Testis (tissue), 2 donors: ENCODE measurements at regions not wholly inside any gene's neighbourhood (a gene's known extent, or its start where the extent isn't known, plus 50 kb on each side); places are given as distances from the start of the nearest gene placed in this dataset.
A peak's percentile ranks its signal among the peaks of the same experiment; 100 is the strongest.

ENCODE experiments used
- DNase-seq: peaks from one replicate; pipeline ENCODE4 v3.0.0-alpha.2; 2019
- H3K27ac ChIP-seq, 2 donors: fragments of 200-600 bp; sonication (generic); one replicate each; pipeline ENCODE4 v1.5.1; 2019
- H3K27me3 ChIP-seq: fragments of 200-600 bp; sonication (generic); one replicate; pipeline ENCODE4 v1.5.1; 2019
- H3K36me3 ChIP-seq: fragments of 200-600 bp; sonication (generic); one replicate; pipeline ENCODE4 v1.5.1; 2017; ENCODE audit warnings: low read depth; ENCODE audit errors: missing control alignments
- H3K4me1 ChIP-seq: fragments of 200-600 bp; sonication (generic); one replicate; pipeline ENCODE4 v1.5.1; 2019
- H3K4me3 ChIP-seq, 2 donors: fragments of 200-600 bp; sonication (generic); one replicate each; pipeline ENCODE4 v1.5.1; 2017 to 2019
- H3K9me3 ChIP-seq: fragments of 200-600 bp; sonication (generic); one replicate; pipeline ENCODE4 v1.5.1; 2017
- POLR2A ChIP-seq: fragments of 450-650 bp; IDR thresholded peaks from one replicate; pipeline ENCODE4 v1.6.1; 2017; ENCODE audit warnings: antibody characterized with exemption, mild to moderate bottlenecking, moderate library complexity
- WGBS, 2 donors: methylation state at CpG; one replicate each; pipeline ENCODE4 v1.1.5; 2018; 5-methylcytosine and 5-hydroxymethylcytosine counted together
- intact Hi-C: fragments of 100-400 bp; cut with DNase I; formaldehyde crosslinking; loops from one replicate; pipeline ENCODE4 v1.15.1; 2023; ENCODE audit warnings: low total_unique reads
- TF ChIP-seq, protein P1 (sequence below), 3 experiments: fragments of 450-650 bp in 2 of 3; fragments of 200-600 bp in 1 of 3; sonication (generic) in 1 of 3; IDR thresholded peaks; one replicate each; pipeline ENCODE4 v1.5.1; 2016 to 2019; ENCODE audit warnings: antibody characterized with exemption in 3 of 3, mild to moderate bottlenecking in 2 of 3, moderate library complexity in 1 of 3

DNA sequence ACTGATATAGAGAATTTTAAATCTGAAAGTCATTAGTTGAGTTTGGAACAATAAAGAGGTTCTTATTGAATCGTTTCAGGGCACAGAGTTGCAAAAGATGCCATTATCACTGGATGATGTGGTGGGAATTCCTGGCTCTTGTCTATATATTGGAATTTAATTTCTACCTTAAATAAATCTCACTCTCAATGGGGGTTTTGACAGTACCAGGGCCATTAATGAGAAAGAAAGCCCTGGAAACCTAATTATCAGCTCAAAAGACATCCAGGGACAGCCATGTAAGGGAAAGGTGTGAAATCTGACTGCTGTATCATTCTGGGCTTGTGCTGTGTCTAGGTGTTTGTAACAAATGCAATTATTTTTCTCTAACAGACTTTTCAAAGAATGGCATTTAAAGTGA lies 285.7 kb downstream of the TBL1XR1 start:
- no peak overlapping the region for H3K27ac ChIP-seq
- H3K4me1 ChIP-seq: no peaks in the 10 kb centered on the region
- TF ChIP-seq POLR2A: no peak
- TF ChIP-seq, protein P1, sequence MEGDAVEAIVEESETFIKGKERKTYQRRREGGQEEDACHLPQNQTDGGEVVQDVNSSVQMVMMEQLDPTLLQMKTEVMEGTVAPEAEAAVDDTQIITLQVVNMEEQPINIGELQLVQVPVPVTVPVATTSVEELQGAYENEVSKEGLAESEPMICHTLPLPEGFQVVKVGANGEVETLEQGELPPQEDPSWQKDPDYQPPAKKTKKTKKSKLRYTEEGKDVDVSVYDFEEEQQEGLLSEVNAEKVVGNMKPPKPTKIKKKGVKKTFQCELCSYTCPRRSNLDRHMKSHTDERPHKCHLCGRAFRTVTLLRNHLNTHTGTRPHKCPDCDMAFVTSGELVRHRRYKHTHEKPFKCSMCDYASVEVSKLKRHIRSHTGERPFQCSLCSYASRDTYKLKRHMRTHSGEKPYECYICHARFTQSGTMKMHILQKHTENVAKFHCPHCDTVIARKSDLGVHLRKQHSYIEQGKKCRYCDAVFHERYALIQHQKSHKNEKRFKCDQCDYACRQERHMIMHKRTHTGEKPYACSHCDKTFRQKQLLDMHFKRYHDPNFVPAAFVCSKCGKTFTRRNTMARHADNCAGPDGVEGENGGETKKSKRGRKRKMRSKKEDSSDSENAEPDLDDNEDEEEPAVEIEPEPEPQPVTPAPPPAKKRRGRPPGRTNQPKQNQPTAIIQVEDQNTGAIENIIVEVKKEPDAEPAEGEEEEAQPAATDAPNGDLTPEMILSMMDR (IDR thresholded peaks at IDR 0.05): no peak
- H3K9me3 ChIP-seq: no peaks in the 10 kb centered on the region
- intact Hi-C loops: no loop called here
- no peaks in the 10 kb centered on the region for H3K36me3 ChIP-seq
- H3K4me3 ChIP-seq: no peak overlapping the region
- no peak for DNase-seq
- no peaks in the 10 kb centered on the region for H3K27me3 ChIP-seq
- whole genome bisulfite sequencing, 2 donors: 67 to 92% methylated on average over 1 of the region's 1 CpG

DNA sequence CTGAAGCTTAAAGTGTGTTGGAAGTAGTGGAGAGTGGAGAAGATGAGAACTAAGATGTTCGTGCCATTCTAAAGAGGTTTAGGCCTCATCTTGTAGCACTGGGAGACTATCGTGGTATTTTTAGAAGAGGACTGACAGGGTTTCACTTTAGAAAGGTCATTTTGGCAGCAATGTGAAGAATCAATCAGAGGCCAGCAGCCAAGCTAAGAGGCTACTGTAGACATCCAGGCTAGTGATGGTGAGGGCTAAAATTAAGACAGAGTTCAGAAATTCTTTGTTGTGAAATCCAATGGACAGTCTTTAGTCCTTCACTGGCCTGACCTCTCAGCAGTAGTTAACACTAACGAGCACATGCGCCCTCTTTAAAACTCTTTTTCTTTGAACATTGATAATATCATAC lies 288.2 kb downstream of the TBL1XR1 start:
- Histone ChIP-seq H3K4me3 (no peak overlapping the region), H3K4me1 (no peaks in the 10 kb centered on the region), H3K27me3 (no peaks in the 10 kb centered on the region), H3K27ac (no peak overlapping the region), H3K36me3 (no peaks in the 10 kb centered on the region), H3K9me3 (no peaks in the 10 kb centered on the region)
- 76 to 85% methylated on average over 4 of the region's 4 CpGs for WGBS, 2 donors
- TF ChIP-seq, protein P1 (IDR thresholded peaks at IDR 0.05): no peak
- TF ChIP-seq POLR2A: no peak
- intact Hi-C loops: no loop called here
- DNase-seq: no peak

DNA sequence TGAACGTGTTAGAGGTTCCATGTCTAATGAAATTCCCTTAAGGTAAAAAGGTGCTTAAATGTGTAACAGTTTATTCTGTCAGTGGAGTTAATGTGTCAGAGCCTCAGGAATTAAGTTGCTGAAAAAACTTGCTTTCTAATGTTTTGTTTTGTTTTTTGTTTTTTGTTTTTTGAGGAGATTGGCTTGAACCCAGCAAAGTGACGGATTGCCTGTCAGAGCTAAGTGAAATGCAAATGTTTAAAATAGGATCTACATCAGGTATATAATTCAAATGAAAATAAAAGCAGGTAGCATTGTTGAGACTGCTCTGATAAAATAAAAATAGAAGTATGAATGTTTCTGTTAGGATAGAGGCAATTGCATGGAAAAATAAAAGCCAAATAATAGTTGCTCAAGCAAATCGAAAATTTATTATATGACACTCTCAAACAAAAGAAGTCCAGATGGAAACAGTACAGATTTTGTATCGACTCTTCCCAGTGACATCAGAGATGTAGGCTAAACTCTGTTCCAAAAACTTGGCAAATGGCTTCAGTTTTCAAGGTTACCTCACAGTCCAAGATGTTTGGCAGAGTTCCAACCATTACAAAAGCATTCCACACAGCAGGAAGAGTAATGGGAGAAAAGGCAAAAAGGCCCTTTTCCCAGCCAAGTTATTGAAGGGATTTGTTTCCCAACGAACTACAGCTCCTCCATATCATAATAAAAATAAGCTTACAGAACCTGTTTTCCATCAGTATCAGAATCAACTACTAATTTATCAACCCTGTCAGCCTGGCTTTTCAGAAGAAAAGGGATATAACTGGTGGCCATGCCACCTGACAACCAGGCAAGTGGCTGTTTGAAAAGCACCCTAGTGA lies 291.0 kb downstream of the TBL1XR1 start:
- no peak overlapping the region for H3K4me3 ChIP-seq
- H3K27ac ChIP-seq: peak overlapping the region; percentile 62 to 75
- no peak for TF ChIP-seq POLR2A
- TF ChIP-seq, protein P1 (IDR thresholded peaks at IDR 0.05): no peak
- H3K36me3 ChIP-seq: no peaks in the 10 kb centered on the region
- peak; percentile 59 for DNase-seq
- no peaks in the 10 kb centered on the region for H3K4me1 ChIP-seq
- 39 to 48% methylated on average over 5 of the region's 5 CpGs for WGBS, 2 donors
- intact Hi-C loops: no loop called here
- H3K27me3 ChIP-seq: no peaks in the 10 kb centered on the region
- H3K9me3 ChIP-seq: no peaks in the 10 kb centered on the region

DNA sequence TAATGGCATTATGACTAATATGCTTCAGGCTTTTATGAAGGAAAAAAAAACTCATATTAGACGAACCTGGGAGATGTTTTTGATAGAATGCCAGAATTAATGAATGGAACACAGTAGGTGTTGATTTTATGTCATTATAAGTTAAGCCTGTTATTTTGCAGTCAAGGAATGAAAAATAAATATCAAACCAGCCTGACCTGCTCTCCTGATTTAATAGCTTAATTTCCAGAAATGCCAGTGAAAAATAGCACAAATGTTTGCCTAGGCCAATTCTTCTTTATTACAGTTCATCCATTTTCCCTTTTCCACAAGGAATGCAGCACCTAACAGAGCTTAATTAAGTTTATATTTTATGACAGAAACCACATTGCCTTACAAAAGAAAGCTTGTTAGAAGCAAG lies 292.0 kb downstream of the TBL1XR1 start:
- Histone ChIP-seq H3K4me1 (no peaks in the 10 kb centered on the region), H3K4me3 (no peak overlapping the region), H3K9me3 (no peaks in the 10 kb centered on the region), H3K27ac (peak overlapping the region in 1 of 2 donors; percentile 15), H3K27me3 (no peaks in the 10 kb centered on the region), H3K36me3 (no peaks in the 10 kb centered on the region)
- intact Hi-C loops: no loop called here
- TF ChIP-seq, protein P1 (IDR thresholded peaks at IDR 0.05): no peak
- TF ChIP-seq POLR2A: no peak
- no peak for DNase-seq
- 34 to 36% methylated on average over 1 of the region's 1 CpG for WGBS, 2 donors

DNA sequence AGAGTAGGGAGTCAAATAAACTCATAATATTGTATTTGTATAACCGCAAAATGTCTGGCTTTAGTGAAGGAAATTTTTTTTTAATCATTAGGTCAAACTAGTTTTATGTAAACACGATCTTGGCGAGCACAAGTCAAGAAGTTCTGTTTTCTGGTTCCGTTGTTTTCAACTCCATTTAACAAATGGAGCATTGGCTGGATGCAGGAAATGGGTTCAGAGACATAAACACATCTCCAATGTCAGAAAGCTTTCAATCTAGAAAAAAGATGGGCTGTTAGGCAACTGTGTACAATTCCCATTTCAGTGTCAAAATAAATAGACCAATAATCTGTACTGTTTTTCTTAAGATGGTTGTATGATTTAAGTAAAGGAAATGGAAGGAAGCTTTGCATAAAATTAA lies 292.8 kb downstream of the TBL1XR1 start:
- H3K4me1 ChIP-seq: no peaks in the 10 kb centered on the region
- no peak overlapping the region for H3K27ac ChIP-seq
- DNase-seq: no peak
- 90 to 92% methylated on average over 4 of the region's 4 CpGs for WGBS, 2 donors
- H3K36me3 ChIP-seq: no peaks in the 10 kb centered on the region
- H3K4me3 ChIP-seq: no peak overlapping the region
- TF ChIP-seq POLR2A: no peak
- TF ChIP-seq, protein P1 (IDR thresholded peaks at IDR 0.05): no peak
- no peaks in the 10 kb centered on the region for H3K27me3 ChIP-seq
- intact Hi-C loops: no loop called here
- H3K9me3 ChIP-seq: no peaks in the 10 kb centered on the region
